Hepatocyte (in vitro differentiated cells): ENCODE measurements at regions not wholly inside any gene's neighbourhood (a gene's known extent, or its start where the extent isn't known, plus 50 kb on each side); places are given as distances from the start of the nearest gene placed in this dataset.

Experiments
- EZH2phosphoT487 ChIP-seq: fragments of 200-600 bp; sonication (generic); IDR thresholded peaks from one replicate; pipeline ENCODE4 v1.6.1; 2018; ENCODE audit warnings: antibody characterized with exemption, mild to moderate bottlenecking, low read depth, moderate library complexity; ENCODE audit not compliant: unreplicated experiment, severe bottlenecking
- TF ChIP-seq, protein P1 (sequence below): fragments of 200-600 bp; sonication (generic); IDR thresholded peaks from 2 replicates; pipeline ENCODE4 v1.5.1; 2016; ENCODE audit warnings: antibody characterized with exemption, mild to moderate bottlenecking; ENCODE audit not compliant: poor library complexity

DNA sequence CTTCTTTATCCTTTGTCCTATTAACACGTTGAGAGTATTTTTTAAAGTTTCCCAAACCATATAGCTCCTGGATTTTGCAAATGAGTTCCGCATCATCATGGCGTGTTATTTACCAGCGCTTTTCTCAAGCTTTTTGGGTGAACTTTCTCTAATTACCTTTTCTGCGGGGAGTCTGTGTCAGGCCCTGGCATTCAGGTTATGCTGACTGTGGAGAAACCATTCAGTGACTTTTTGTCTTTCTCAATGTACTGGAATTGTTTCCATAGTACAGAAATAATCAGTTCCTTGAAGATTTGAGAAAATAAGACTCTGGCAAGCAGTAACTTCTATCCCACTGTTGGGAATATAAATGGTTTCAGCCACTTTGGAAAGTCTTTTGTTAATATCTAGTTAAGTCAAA lies 115.3 kb downstream of the CDH26 start:
- TF ChIP-seq, protein P1, sequence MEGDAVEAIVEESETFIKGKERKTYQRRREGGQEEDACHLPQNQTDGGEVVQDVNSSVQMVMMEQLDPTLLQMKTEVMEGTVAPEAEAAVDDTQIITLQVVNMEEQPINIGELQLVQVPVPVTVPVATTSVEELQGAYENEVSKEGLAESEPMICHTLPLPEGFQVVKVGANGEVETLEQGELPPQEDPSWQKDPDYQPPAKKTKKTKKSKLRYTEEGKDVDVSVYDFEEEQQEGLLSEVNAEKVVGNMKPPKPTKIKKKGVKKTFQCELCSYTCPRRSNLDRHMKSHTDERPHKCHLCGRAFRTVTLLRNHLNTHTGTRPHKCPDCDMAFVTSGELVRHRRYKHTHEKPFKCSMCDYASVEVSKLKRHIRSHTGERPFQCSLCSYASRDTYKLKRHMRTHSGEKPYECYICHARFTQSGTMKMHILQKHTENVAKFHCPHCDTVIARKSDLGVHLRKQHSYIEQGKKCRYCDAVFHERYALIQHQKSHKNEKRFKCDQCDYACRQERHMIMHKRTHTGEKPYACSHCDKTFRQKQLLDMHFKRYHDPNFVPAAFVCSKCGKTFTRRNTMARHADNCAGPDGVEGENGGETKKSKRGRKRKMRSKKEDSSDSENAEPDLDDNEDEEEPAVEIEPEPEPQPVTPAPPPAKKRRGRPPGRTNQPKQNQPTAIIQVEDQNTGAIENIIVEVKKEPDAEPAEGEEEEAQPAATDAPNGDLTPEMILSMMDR = no peak
- no peak for TF ChIP-seq EZH2phosphoT487
